ENCODE measurements at regions not wholly inside any gene's neighbourhood (a gene's known extent, or its start where the extent isn't known, plus 50 kb on each side); places are given as distances from the start of the nearest gene placed in this dataset.

GRCh38 chr2:105150231-105150630 is 91.3 kb upstream of the GPR45 start:
- H3K27ac ChIP-seq (ENCODE audit: insufficient read depth, low read depth, low read length) = no peak overlapping the region
- H3K4me1 ChIP-seq (ENCODE audit: control insufficient read depth, extremely low read depth, insufficient read depth, low read length) = no peaks in the 10 kb centered on the region
- CTCF ChIA-PET = no interaction called here
- no peak overlapping the region for H3K4me2 ChIP-seq (ENCODE audit: insufficient read depth, low read length)
- no peak for DNase-seq (ENCODE audit: low read depth, low spot score)
- H2AFZ ChIP-seq (ENCODE audit: low read depth, low read length) = no peak overlapping the region
- H4K20me1 ChIP-seq (replicated peaks; ENCODE audit: control insufficient read depth, extremely low read depth, insufficient read depth, low read length) = no peaks in the 10 kb centered on the region
- POLR2A ChIA-PET = no interaction called here
- no peaks in the 10 kb centered on the region for H3K79me2 ChIP-seq (ENCODE audit: control insufficient read depth, insufficient read depth, low read length)
- peaks cover 6 to 16% of the 10 kb centered on the region in 2 experiments for H3K27me3 ChIP-seq (ENCODE audit: control insufficient read depth in 2 of 2, insufficient read depth in 2 of 2, low read length in 2 of 2)
- no peak for TF ChIP-seq MAX (IDR thresholded peaks at IDR 0.05; ENCODE audit: insufficient read depth, insufficient read length)
- no peak for TF ChIP-seq MYC (IDR thresholded peaks at IDR 0.05; ENCODE audit: low read depth, low read length)
- TF ChIP-seq CTCF (IDR thresholded peaks at IDR 0.05; ENCODE audit: extremely low read depth in 1 of 2, insufficient read depth in 1 of 2, low read depth in 1 of 2, low read length in 2 of 2) = no peak
- no peak for TF ChIP-seq FOS (IDR thresholded peaks at IDR 0.05; ENCODE audit: borderline replicate concordance, insufficient read depth, low read length)
- no peak for TF ChIP-seq POLR2A (IDR thresholded peaks at IDR 0.05; ENCODE audit: low read depth, low read length)
- TF ChIP-seq POLR2AphosphoS5 (IDR thresholded peaks at IDR 0.05; ENCODE audit: insufficient read depth, low read depth, low read length) = no peak
- no peak for TF ChIP-seq GATA2 (IDR thresholded peaks at IDR 0.05; ENCODE audit: insufficient read depth, insufficient read length, low read depth, low read length)
- no peak for TF ChIP-seq JUN (IDR thresholded peaks at IDR 0.05; ENCODE audit: borderline replicate concordance, insufficient read depth, insufficient read length, low read depth)
- TF ChIP-seq EZH2 (IDR thresholded peaks at IDR 0.05; ENCODE audit: borderline replicate concordance, low read depth, low read length, severe bottlenecking) = no peak
- H3K9ac ChIP-seq (replicated peaks; ENCODE audit: extremely low read depth, insufficient read depth, low read length) = no peak overlapping the region
- no peaks in the 10 kb centered on the region for H3K9me1 ChIP-seq (replicated peaks; ENCODE audit: control insufficient read depth, extremely low read depth, insufficient read depth, low read length)
- dilution Hi-C loops (cut with MboI; ENCODE audit: extremely low pct_ligation_motif_present, low sequenced_read_pairs) = no loop called here
- no peaks in the 10 kb centered on the region for H3K9me3 ChIP-seq (replicated peaks; ENCODE audit: control insufficient read depth, insufficient read depth, low read length)
- FAIRE-seq = no peak
- no peaks in the 10 kb centered on the region for H3K36me3 ChIP-seq (ENCODE audit: control insufficient read depth in 2 of 2, extremely low read depth in 1 of 2, insufficient read depth in 2 of 2, low read length in 2 of 2)
- intact Hi-C loops (cut with micrococcal nuclease) = no loop called here
- BruUV-seq (replicated peaks) = no TSS peak
- H3K4me3 ChIP-seq (replicated peaks in 1 of 3; ENCODE audit: insufficient read depth in 1 of 3, low read depth in 1 of 3, low read length in 3 of 3) = no peak overlapping the region

All from endothelial cell of umbilical vein (primary cell).